OCI-LY3 (cell line): ENCODE measurements at regions not wholly inside any gene's neighbourhood (a gene's known extent, or its start where the extent isn't known, plus 50 kb on each side); places are given as distances from the start of the nearest gene placed in this dataset.

Source experiments
- EZH2phosphoT487 ChIP-seq: fragments of 200-600 bp; shearing (Covaris generic); IDR thresholded peaks from 2 replicates; pipeline ENCODE4 v1.6.1; 2018; ENCODE audit warnings: antibody characterized with exemption, mixed run types, low read depth
- TF ChIP-seq, protein P1 (sequence below): fragments of 200-600, 300-600 bp; sonication (generic); IDR thresholded peaks from 2 replicates; pipeline ENCODE4 v1.5.1; 2014; ENCODE audit warnings: antibody characterized with exemption, low read length, low read depth

DNA sequence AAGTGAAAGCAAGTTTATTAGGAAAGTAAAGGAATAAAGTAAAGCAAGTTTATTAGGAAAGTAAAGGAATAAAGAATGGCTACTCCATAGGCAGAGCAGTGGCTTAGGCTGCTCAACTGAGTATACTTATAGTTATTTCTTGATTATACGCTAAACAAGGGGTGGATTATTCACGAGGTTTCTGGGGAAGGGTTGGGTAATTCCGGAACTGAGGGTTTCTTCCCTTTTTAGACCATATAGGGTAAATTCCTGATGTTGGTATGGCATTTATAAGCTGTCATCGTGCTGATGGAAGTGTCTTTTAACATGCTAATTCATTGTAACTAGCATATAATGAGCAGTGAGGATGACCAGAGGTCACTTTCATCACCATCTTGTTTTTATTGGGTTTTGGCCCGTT, 194.3 kb downstream of the DLEU7 start:
- TF ChIP-seq, protein P1, sequence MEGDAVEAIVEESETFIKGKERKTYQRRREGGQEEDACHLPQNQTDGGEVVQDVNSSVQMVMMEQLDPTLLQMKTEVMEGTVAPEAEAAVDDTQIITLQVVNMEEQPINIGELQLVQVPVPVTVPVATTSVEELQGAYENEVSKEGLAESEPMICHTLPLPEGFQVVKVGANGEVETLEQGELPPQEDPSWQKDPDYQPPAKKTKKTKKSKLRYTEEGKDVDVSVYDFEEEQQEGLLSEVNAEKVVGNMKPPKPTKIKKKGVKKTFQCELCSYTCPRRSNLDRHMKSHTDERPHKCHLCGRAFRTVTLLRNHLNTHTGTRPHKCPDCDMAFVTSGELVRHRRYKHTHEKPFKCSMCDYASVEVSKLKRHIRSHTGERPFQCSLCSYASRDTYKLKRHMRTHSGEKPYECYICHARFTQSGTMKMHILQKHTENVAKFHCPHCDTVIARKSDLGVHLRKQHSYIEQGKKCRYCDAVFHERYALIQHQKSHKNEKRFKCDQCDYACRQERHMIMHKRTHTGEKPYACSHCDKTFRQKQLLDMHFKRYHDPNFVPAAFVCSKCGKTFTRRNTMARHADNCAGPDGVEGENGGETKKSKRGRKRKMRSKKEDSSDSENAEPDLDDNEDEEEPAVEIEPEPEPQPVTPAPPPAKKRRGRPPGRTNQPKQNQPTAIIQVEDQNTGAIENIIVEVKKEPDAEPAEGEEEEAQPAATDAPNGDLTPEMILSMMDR: no peak
- TF ChIP-seq EZH2phosphoT487: no peak
